NCI-H446 (cell line): ENCODE measurements at regions not wholly inside any gene's neighbourhood (a gene's known extent, or its start where the extent isn't known, plus 50 kb on each side); places are given as distances from the start of the nearest gene placed in this dataset.

Experiments
- DNase-seq, 2 experiments: peaks; one replicate each; lab custom pipeline; 2025; lab: John Stamatoyannopoulos, UW

GRCh38 chr2:147502711-147503290 lies 342.0 kb upstream of the ACVR2A start:
- DNase-seq: no peak

- no peak for DNase-seq
Observed at GRCh38 chr2:147501968-147502367, 342.9 kb upstream of the ACVR2A start.

GRCh38 chr2:147500819-147501395 lies 343.9 kb upstream of the ACVR2A start:
- no peak for DNase-seq

GRCh38 chr2:147500229-147500628 lies 344.6 kb upstream of the ACVR2A start:
- DNase-seq: no peak

GRCh38 chr2:147499785-147500184 lies 345.0 kb upstream of the ACVR2A start:
- DNase-seq: no peak

- DNase-seq: no peak
Observed at GRCh38 chr2:147495734-147496133, 349.1 kb upstream of the ACVR2A start.

- DNase-seq: no peak
Observed at GRCh38 chr2:147492471-147492870, 352.4 kb upstream of the ACVR2A start.

GRCh38 chr2:147491506-147491905 lies 353.3 kb upstream of the ACVR2A start:
- no peak for DNase-seq

- no peak for DNase-seq
Observed at GRCh38 chr2:147490401-147491261, 354.2 kb upstream of the ACVR2A start.

GRCh38 chr2:147488472-147488871 lies 356.4 kb upstream of the ACVR2A start:
- DNase-seq: no peak

- DNase-seq: no peak
Observed at GRCh38 chr2:147487978-147488289, 356.9 kb upstream of the ACVR2A start.

GRCh38 chr2:147487286-147487977 lies 357.4 kb upstream of the ACVR2A start:
- no peak for DNase-seq

GRCh38 chr2:147485210-147485851 lies 359.5 kb upstream of the ACVR2A start:
- no peak for DNase-seq

- DNase-seq: no peak
Observed at GRCh38 chr2:147483911-147484310, 360.9 kb upstream of the ACVR2A start.

GRCh38 chr2:147482916-147483669 lies 361.7 kb upstream of the ACVR2A start:
- DNase-seq: peak in 1 of 2 experiments; percentile 8

- no peak for DNase-seq
Observed at GRCh38 chr2:147482111-147482895, 362.5 kb upstream of the ACVR2A start.

- no peak for DNase-seq
Observed at GRCh38 chr2:147479358-147479757, 365.5 kb upstream of the ACVR2A start.

- no peak for DNase-seq
Observed at GRCh38 chr2:147473075-147473474, 371.8 kb upstream of the ACVR2A start.

GRCh38 chr2:147471126-147471525 lies 373.7 kb upstream of the ACVR2A start:
- DNase-seq: no peak

GRCh38 chr2:147469471-147469870 lies 375.4 kb upstream of the ACVR2A start:
- peak in 1 of 2 experiments; percentile 46 for DNase-seq

GRCh38 chr2:147468963-147469362 lies 375.9 kb upstream of the ACVR2A start:
- DNase-seq: no peak
